ENCODE measurements at regions not wholly inside any gene's neighbourhood (a gene's known extent, or its start where the extent isn't known, plus 50 kb on each side); places are given as distances from the start of the nearest gene placed in this dataset.

DNA sequence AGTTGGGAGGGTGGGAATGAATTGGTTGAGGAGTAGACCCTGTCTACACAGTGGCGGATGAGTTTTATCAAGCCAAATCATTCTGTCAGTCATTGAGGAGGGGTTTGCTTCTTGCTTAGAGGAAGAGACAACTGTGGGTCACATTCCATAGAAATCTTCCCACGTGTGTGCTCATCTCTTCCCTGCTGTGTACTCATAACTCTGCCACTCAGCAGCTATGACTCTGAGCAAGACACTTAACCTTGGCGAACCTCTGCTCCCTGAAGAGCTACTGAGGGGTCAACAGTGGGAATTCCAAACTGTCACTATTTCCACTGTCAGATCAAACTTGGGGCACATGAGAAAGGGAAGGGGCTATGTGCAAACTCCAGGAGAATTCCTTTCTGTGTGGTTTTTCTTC lies 72.6 kb upstream of the COX10 start:
- DNase-seq: no peak

DNA sequence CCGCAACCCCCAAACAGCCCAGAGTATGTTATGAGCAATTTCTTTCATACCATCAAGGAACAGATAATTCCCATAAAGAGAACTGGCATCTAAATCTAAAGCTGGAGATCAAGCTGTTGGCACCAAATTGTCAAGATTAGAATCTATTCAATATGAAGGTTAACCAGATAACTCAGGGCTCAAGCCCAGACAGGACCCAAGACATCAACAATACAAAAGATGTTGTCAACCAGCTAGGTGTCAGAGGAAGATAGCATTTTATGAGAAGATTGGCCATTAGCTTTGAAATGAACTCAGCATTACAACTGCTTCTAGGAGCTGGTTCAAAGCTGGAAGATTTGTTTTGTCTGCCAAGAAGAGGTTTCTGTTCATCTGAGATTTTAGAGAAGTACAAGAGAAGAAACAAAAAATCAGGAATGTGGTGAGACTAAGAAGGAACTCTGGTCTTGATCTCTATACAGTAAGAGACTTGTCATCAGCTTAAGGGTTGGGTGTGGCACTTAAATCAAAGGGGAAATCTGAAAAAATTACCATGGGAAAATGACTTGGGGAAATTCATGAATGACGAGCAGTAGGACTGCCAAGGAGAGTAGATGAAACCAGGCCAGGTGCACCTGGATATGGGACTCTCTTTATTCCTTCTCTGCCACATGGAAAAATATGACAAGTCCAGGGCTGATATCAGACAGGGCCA lies 64.2 kb upstream of the COX10 start:
- no peak for DNase-seq

DNA sequence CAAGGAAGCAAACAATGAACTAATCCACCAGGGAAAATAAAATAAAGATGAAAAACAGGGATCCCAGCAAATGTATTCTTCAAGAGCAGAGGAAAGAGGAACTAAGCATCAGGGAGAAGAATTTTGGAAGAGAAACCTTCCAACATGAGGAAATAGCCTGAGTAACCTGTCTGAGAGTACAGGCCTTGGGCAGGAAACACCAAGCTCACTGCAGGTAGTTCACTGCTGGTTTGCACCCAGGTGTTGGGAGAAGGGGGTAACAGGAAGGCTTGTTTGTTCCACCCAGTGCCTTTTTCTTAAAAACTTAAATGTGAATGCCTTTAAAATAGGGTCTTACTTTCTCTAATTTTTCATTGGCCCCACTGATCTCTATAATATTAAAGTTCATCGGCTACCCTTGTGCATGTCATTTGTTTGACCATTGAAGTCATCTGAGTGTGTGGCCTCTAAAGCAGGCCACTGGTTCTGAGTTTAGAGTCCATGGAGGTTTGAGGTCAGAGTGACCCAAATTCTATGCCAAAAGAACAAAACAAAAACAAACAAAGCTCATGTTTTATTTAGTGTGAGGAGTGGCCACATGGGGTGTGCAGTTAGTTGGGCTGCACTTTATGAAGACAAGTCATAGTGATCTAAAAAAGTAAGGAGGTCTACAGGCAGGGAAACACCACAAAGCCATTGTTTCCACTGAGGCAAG lies 62.9 kb upstream of the COX10 start:
- DNase-seq: no peak

DNA sequence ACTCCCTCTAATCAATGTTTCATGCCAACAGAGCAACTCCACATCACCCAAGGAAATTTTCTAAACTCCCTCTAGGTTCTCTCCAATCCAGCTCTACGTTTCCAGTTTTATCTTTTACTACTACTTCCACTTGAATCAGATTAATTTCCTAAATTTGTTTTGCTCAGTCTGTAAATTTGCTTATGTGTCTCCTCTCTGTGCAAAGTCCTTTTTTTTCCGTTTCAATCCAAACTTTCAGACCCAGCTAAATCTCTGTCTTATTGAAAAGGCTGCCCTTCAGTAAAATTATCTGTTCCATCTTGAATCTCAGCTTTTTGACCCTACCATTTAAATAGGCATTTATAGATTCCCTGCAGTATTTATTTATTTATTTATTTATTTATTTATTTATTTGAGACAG lies 61.4 kb upstream of the COX10 start:
- DNase-seq: no peak

DNA sequence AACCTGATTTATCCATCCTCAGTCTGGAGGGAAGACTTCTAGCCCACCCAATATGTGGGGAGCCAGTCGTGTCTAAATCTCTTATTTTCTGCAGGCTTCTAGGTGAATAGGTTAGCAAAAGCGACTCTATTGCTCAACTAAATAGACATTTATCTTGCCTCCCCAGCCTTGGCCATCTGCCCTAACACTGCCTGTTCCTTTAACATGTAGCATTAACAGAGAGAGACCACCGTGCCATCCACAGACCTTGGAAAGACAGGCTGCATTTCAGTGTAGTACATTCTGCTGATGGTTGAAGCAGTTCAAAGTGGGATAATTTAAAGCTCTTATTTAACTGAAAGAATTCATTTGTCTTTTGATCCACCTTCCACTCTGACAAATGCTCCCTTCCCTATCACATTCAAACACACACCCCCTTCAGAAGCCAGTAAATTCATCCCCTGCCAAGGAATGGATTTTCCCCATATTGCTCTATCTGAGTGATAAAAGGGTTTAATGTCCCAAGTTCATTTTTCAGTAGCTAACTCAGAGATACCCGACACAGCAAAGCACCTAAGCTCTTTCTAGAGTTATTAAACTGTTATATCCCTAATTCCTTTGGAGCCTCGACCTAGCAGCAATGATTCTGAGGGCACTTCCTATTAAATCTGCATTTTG lies 58.1 kb upstream of the COX10 start:
- no peak for DNase-seq

DNA sequence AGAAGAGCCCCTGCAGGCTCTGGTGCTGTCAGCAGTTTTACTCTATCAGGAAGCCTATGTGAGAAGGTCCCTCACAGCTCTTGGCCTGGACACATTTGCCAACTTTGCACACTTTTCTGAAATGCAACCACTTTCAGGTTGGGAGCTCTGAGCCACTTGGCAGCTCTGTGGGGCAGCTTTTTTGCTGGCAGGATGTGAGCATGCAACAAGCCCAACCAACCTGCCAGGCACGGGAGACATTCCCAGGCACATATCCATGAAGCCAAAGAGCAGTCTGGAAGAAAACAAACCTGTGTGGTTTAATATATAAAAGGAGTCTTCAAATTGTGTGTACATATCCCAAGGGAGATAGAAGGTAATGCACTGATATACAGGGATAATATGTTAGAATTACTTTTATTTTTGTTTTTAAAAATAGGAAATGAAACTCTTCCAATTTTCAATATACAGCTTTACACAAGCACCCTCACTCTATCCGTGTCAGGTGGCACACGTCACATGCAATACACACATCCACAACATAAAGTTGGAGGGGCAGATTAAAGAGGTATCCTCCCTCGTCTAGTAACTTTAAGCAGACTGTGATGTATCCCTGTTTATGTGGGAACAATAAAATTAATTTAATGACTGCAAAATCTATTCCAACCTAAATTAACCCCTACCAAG lies 57.4 kb upstream of the COX10 start:
- DNase-seq: no peak

DNA sequence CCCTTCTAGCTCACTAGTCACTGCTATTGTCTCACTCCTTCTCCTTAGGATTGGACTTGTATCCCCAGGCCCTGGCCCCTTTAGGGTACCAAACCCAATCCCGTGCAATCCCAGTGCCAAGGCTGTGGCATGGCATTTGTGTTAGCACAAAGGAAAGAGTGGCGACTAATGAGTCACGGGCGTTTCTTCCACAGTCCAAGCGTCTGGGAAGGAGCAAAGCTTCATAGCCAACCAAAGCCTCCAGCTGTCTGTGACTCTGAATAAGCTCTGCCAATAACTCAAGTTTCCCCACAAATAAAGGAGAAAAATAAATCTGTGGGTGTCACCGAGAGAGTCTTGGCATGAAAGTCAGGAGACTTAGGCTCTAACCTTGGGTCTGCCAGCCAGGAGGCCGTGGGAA lies 54.6 kb upstream of the COX10 start:
- DNase-seq: no peak

DNA sequence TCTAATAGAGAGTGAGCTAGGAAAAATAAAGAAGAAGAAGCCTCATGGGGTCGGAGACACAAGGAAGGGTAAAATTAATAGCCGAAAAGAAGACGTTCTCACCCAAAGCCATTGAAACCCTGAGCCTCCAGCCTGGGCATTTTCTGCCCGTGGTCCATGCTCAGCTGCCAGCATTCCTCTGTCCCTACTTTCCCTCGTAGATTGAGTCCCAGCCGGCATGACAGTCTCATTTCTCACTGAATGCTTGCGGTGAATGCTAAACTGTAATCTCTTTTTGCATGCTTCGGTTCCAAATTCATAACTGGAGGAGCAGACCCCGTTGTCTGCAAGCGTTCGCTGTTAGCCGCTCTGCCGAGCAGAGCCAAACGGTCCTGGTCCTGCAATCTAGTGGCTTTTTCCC lies 54.0 kb upstream of the COX10 start:
- DNase-seq: no peak

DNA sequence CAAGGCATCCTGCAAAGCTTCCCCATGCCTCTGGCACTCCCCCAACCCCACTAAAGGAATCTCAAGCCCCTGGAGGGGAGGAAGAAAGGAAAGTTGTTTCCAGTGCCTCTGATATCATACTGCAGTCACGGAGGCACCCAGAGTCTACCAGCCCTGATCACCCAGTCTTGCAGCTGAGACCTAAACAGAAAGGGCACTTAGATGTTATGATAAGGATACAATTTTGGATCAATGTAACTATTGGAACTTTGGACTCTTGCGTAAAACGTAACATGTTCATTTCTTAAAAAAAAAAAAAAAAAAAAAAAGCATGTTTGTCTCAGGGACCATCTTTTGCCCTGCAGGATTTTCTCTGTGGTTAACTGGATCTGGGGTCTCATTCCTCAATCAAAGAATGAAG lies 52.4 kb upstream of the COX10 start:
- no peak for DNase-seq

DNA sequence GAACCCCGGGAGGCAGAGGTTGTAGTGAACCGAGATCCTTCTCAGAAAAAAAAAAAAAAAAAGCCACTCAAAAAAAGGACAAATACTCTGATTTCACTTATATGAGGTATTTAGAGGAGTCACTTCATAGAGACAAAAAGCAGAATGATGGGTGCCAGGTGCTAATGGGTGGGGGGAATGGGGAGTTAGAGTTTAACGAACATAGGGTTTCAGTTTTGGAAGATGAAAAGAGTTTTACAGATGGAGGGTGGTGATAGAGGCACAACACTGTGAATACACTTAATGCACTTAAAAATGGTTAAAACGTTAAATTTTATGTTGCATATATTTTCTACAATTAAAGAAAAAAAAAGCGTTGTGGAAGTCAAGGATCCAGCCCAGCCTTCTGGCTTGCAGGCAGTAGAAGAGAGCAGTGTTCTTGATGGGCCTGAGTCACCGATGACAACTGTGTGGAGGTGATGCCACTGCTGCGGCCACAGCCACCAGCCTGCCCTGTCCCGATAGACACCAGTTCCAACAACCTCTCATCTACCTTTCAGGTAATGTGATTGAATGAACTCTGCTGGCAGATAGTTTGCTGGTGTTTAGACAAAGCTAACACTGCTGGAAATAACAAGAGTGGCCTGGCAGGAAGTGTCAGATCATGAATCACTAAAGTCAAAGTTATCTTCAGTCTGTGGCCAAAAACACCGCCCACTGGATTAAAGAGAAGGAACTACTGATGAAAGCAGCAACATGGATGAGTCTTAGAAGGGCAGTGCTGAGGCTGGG lies 49.9 kb upstream of the COX10 start:
- DNase-seq: peak; percentile 5
